T-cell (primary cell): ENCODE measurements at regions not wholly inside any gene's neighbourhood (a gene's known extent, or its start where the extent isn't known, plus 50 kb on each side); places are given as distances from the start of the nearest gene placed in this dataset.
A peak's percentile ranks its signal among the peaks of the same experiment; 100 is the strongest.

ENCODE experiments used
- ATAC-seq, 4 experiments: fragments of 200-7000 bp in 3 of 4; fragments of 150-1000 bp in 1 of 4; cut with Tn5 transposase; replicated peaks in 1 of 4; 1 replicate in 3 of 4; 2 replicates in 1 of 4; pipeline ENCODE4 v1.10.0; 2021; ENCODE audit warnings: moderate library complexity in 3 of 4, mild to moderate bottlenecking in 2 of 4, moderate number of reproducible peaks in 1 of 4
- CTCF ChIA-PET, 2 donors: fragments of 300-600 bp; sonication (Branson Sonifier 250); formaldehyde crosslinking; loops; one replicate each; lab custom pipeline; 2022; ENCODE audit warnings: antibody characterized with exemption in 2 of 2; lab: Charles Lee
- POLR2A ChIA-PET, 2 donors: fragments of 300-600 bp; sonication (Branson Sonifier 250); formaldehyde crosslinking; loops; one replicate each; lab custom pipeline; 2022; ENCODE audit warnings: antibody characterized with exemption in 2 of 2; lab: Charles Lee
- DNase-seq, 35 experiments: peaks; one replicate each; pipeline versions ENCODE4 v3.0.0 to v3.0.0-alpha.2; 2013 to 2023
- H3K27ac ChIP-seq: one replicate; pipeline ENCODE4 v1.5.1; 2013; ENCODE audit warnings: low read length
- H3K27me3 ChIP-seq, 2 experiments: replicated peaks in 1 of 2; 1 replicate in 1 of 2; 2 replicates in 1 of 2; pipeline versions ENCODE4 v1.6.1 to v1.7.0; 2013; ENCODE audit warnings: low read length in 1 of 2, mixed read lengths in 1 of 2; ENCODE audit not compliant: control insufficient read depth in 2 of 2, insufficient read depth in 2 of 2; ENCODE audit errors: extremely low read depth in 1 of 2
- H3K36me3 ChIP-seq, 2 donors: 1 replicate in 1 of 2; 2 replicates in 1 of 2; pipeline versions ENCODE4 v1.6.1 to v1.7.0; 2013; ENCODE audit warnings: low read length in 1 of 2; ENCODE audit not compliant: control insufficient read depth in 2 of 2, insufficient read depth in 1 of 2; ENCODE audit errors: extremely low read depth in 1 of 2
- H3K4me1 ChIP-seq, 2 experiments: 1 replicate in 1 of 2; 2 replicates in 1 of 2; pipeline versions ENCODE4 v1.6.1 to v1.7.0; 2013; ENCODE audit warnings: low read length in 2 of 2, mixed read lengths in 1 of 2; ENCODE audit not compliant: insufficient read depth in 2 of 2, control insufficient read depth in 1 of 2; ENCODE audit errors: extremely low read depth in 1 of 2
- H3K4me3 ChIP-seq, 2 donors: 1 replicate in 1 of 2; 2 replicates in 1 of 2; pipeline versions ENCODE4 v1.5.1 to v1.7.0; 2013; ENCODE audit warnings: mild to moderate bottlenecking in 2 of 2, low read length in 1 of 2, moderate library complexity in 1 of 2; ENCODE audit not compliant: control insufficient read depth in 1 of 2; ENCODE audit errors: extremely low read depth in 1 of 2
- H3K9me3 ChIP-seq: 2 replicates; pipeline ENCODE4 v1.7.0; 2013
- H3K27ac Mint-ChIP-seq, 2 donors: one replicate each; pipeline ENCODE4 v1.8.0; 2020 to 2021; ENCODE audit warnings: mild to moderate bottlenecking in 2 of 2, mixed read lengths in 2 of 2
- H3K27me3 Mint-ChIP-seq, 2 donors: one replicate each; pipeline ENCODE4 v1.8.0; 2021 to 2022; ENCODE audit warnings: mixed read lengths in 2 of 2
- H3K36me3 Mint-ChIP-seq: one replicate; pipeline ENCODE4 v1.8.0; 2021; ENCODE audit warnings: mixed read lengths
- H3K4me1 Mint-ChIP-seq, 3 donors: one replicate each; pipeline ENCODE4 v1.8.0; 2020 to 2022; ENCODE audit warnings: mixed read lengths in 3 of 3, mild to moderate bottlenecking in 1 of 3
- H3K4me3 Mint-ChIP-seq, 3 donors: one replicate each; pipeline ENCODE4 v1.8.0; 2020 to 2022; ENCODE audit warnings: mild to moderate bottlenecking in 3 of 3, mixed read lengths in 3 of 3, moderate library complexity in 3 of 3
- H3K9me3 Mint-ChIP-seq, 3 donors: one replicate each; pipeline ENCODE4 v1.8.0; 2020 to 2022; ENCODE audit warnings: mixed read lengths in 3 of 3
- WGBS: methylation state at CpG from one replicate; pipeline ENCODE4 v1.1.5; 2013; ENCODE audit warnings: missing lambda C conversion rate; ENCODE audit not compliant: insufficient coverage; 5-methylcytosine and 5-hydroxymethylcytosine counted together

- no peaks in the 10 kb centered on the region for H3K27me3 Mint-ChIP-seq
- Histone ChIP-seq H3K27me3 (no peaks in the 10 kb centered on the region), H3K4me3 (no peak overlapping the region), H3K4me1 (peaks cover 30 to 31% of the 10 kb centered on the region in 2 experiments), H3K9me3 (no peaks in the 10 kb centered on the region), H3K36me3 (no peaks in the 10 kb centered on the region), H3K27ac (no peak overlapping the region)
- ChIA-PET CTCF (no interaction called here), POLR2A (interaction anchor here in 1 of 2 donors (0.6 kb wide), 1 partner anchor 16 kb away, joined by 3 read pairs; no protein-coding TSS in a partner anchor)
- ATAC-seq (no peak), DNase-seq (no peak)
- H3K4me1 Mint-ChIP-seq: peaks cover 49 to 60% (median 51%) of the 10 kb centered on the region in 3 donors
- H3K36me3 Mint-ChIP-seq: no peaks in the 10 kb centered on the region
- H3K9me3 Mint-ChIP-seq: peaks cover 8 to 25% (median 14%) of the 10 kb centered on the region in 3 donors
- peak overlapping the region in 1 of 3 donors; percentile 40 for H3K4me3 Mint-ChIP-seq
- peak overlapping the region in 1 of 2 donors; percentile 34 for H3K27ac Mint-ChIP-seq
Observed at GRCh38 chr5:54670281-54670680, 152.7 kb downstream of the SNX18 start.

GRCh38 chr5:54669845-54670244, 152.3 kb downstream of the SNX18 start:
- DNase-seq (no peak), ATAC-seq (no peak)
- Histone ChIP-seq H3K4me3 (no peak overlapping the region), H3K27me3 (no peaks in the 10 kb centered on the region), H3K9me3 (no peaks in the 10 kb centered on the region), H3K27ac (no peak overlapping the region), H3K36me3 (no peaks in the 10 kb centered on the region), H3K4me1 (peaks cover 29 to 31% of the 10 kb centered on the region in 2 experiments)
- H3K4me1 Mint-ChIP-seq: peaks cover 45 to 56% (median 48%) of the 10 kb centered on the region in 3 donors
- ChIA-PET CTCF (interaction anchor here (0.6 to 0.7 kb wide), 4 partner anchors 59 to 502 kb away, joined by 3 read pairs; no protein-coding TSS in a partner anchor), POLR2A (interaction anchor here in 1 of 2 donors (0.6 kb wide), 1 partner anchor 552 kb away, joined by 5 read pairs; no protein-coding TSS in a partner anchor)
- 60% methylated on average over 1 of the region's 1 CpG for WGBS
- H3K9me3 Mint-ChIP-seq: peaks cover 8 to 21% (median 14%) of the 10 kb centered on the region in 3 donors
- no peaks in the 10 kb centered on the region for H3K27me3 Mint-ChIP-seq
- H3K4me3 Mint-ChIP-seq: peak overlapping the region in 2 of 3 donors; percentile 5 to 40
- H3K36me3 Mint-ChIP-seq: no peaks in the 10 kb centered on the region
- peak overlapping the region; percentile 47 to 64 for H3K27ac Mint-ChIP-seq

GRCh38 chr5:54669285-54669684, 151.7 kb downstream of the SNX18 start:
- Histone ChIP-seq H3K36me3 (no peaks in the 10 kb centered on the region), H3K9me3 (no peaks in the 10 kb centered on the region), H3K4me1 (peaks cover 24 to 25% of the 10 kb centered on the region in 2 experiments), H3K27ac (no peak overlapping the region), H3K4me3 (no peak overlapping the region), H3K27me3 (no peaks in the 10 kb centered on the region)
- no CpG with 5 or more reads among the region's 1 CpG for WGBS
- no peaks in the 10 kb centered on the region for H3K27me3 Mint-ChIP-seq
- peaks cover 8 to 15% (median 14%) of the 10 kb centered on the region in 3 donors for H3K9me3 Mint-ChIP-seq
- peaks cover 39 to 50% (median 42%) of the 10 kb centered on the region in 3 donors for H3K4me1 Mint-ChIP-seq
- no peaks in the 10 kb centered on the region for H3K36me3 Mint-ChIP-seq
- POLR2A ChIA-PET: interaction anchor here in 1 of 2 donors (0.6 kb wide), 1 partner anchor 552 kb away, joined by 5 read pairs; no protein-coding TSS in a partner anchor
- CTCF ChIA-PET: interaction anchor here (0.6 to 0.7 kb wide), 4 partner anchors 58 to 503 kb away, joined by 3 read pairs; no protein-coding TSS in a partner anchor
- DNase-seq (no peak), ATAC-seq (no peak)
- no peak overlapping the region for H3K4me3 Mint-ChIP-seq
- H3K27ac Mint-ChIP-seq: no peak overlapping the region

- Histone ChIP-seq H3K4me3 (no peak overlapping the region), H3K27me3 (no peaks in the 10 kb centered on the region), H3K4me1 (peaks cover 13% of the 10 kb centered on the region in 2 experiments), H3K27ac (no peak overlapping the region), H3K9me3 (no peaks in the 10 kb centered on the region), H3K36me3 (no peaks in the 10 kb centered on the region)
- WGBS: no CpG with 5 or more reads among the region's 2 CpGs
- no peak for ATAC-seq
- Mint-ChIP-seq H3K27me3 (no peaks in the 10 kb centered on the region), H3K36me3 (no peaks in the 10 kb centered on the region), H3K9me3 (peaks cover 8 to 15% (median 14%) of the 10 kb centered on the region in 3 donors), H3K4me3 (no peak overlapping the region), H3K4me1 (peaks cover 27 to 39% (median 30%) of the 10 kb centered on the region in 3 donors), H3K27ac (no peak overlapping the region)
- POLR2A ChIA-PET: interaction anchor here (0.6 kb wide), 2 partner anchors 22 to 75 kb away, joined by 3 read pairs; no protein-coding TSS in a partner anchor
- DNase-seq: no peak
- CTCF ChIA-PET: interaction anchor here in 1 of 2 donors (0.6 kb wide), 1 partner anchor 114 kb away, joined by 4 read pairs; no protein-coding TSS in a partner anchor
Observed at GRCh38 chr5:54668096-54668495, 150.5 kb downstream of the SNX18 start.

GRCh38 chr5:54667136-54667535, 149.6 kb downstream of the SNX18 start:
- H3K27ac ChIP-seq: no peak overlapping the region
- Mint-ChIP-seq H3K4me1 (peaks cover 22 to 29% (median 23%) of the 10 kb centered on the region in 3 donors), H3K27ac (no peak overlapping the region), H3K9me3 (peaks cover 8 to 13% (median 10%) of the 10 kb centered on the region in 3 donors), H3K4me3 (no peak overlapping the region), H3K27me3 (no peaks in the 10 kb centered on the region), H3K36me3 (no peaks in the 10 kb centered on the region)
- 80% methylated on average over 1 of the region's 3 CpGs for WGBS
- no peaks in the 10 kb centered on the region for H3K27me3 ChIP-seq
- H3K4me3 ChIP-seq: no peak overlapping the region
- H3K4me1 ChIP-seq: peaks cover 8 to 11% of the 10 kb centered on the region in 2 experiments
- H3K36me3 ChIP-seq: no peaks in the 10 kb centered on the region
- ChIA-PET CTCF (interaction anchor here in 1 of 2 donors (0.5 kb wide), 1 partner anchor 13 kb away, joined by 3 read pairs; no protein-coding TSS in a partner anchor), POLR2A (no interaction called here)
- DNase-seq (no peak), ATAC-seq (no peak)
- H3K9me3 ChIP-seq: no peaks in the 10 kb centered on the region

- WGBS: 100% methylated on average over 3 of the region's 5 CpGs
- Histone ChIP-seq H3K36me3 (no peaks in the 10 kb centered on the region), H3K9me3 (no peaks in the 10 kb centered on the region), H3K27ac (no peak overlapping the region), H3K4me3 (no peak overlapping the region), H3K4me1 (no peaks in the 10 kb centered on the region), H3K27me3 (no peaks in the 10 kb centered on the region)
- no peak for DNase-seq
- H3K4me3 Mint-ChIP-seq: no peak overlapping the region
- CTCF ChIA-PET: no interaction called here
- H3K36me3 Mint-ChIP-seq: no peaks in the 10 kb centered on the region
- peaks cover 6 to 12% (median 8%) of the 10 kb centered on the region in 3 donors for H3K9me3 Mint-ChIP-seq
- no peaks in the 10 kb centered on the region for H3K27me3 Mint-ChIP-seq
- ATAC-seq: no peak
- H3K4me1 Mint-ChIP-seq: peaks cover 0 to 4% (median 0%) of the 10 kb centered on the region in 3 donors
- H3K27ac Mint-ChIP-seq: no peak overlapping the region
- POLR2A ChIA-PET: no interaction called here
Observed at GRCh38 chr5:54663866-54664265, 146.3 kb downstream of the SNX18 start.
